Mesenchymal stem cell (in vitro differentiated cells and primary cell): ENCODE measurements at regions not wholly inside any gene's neighbourhood (a gene's known extent, or its start where the extent isn't known, plus 50 kb on each side); places are given as distances from the start of the nearest gene placed in this dataset.

Experiments
- DNase-seq: peaks from one replicate; pipeline ENCODE4 v3.0.0-alpha.2; 2013
- H2AFZ ChIP-seq: one replicate; pipeline ENCODE4 v1.6.1; 2013; ENCODE audit warnings: low read depth, mild to moderate bottlenecking, control low read depth, inconsistent platforms, low read length, moderate library complexity
- H2AK5ac ChIP-seq: 2 replicates; pipeline ENCODE4 v1.6.1; 2013; ENCODE audit warnings: low read length, moderate library complexity, mild to moderate bottlenecking, inconsistent platforms; ENCODE audit not compliant: severe bottlenecking
- H2BK120ac ChIP-seq: one replicate; pipeline ENCODE4 v1.6.1; 2013; ENCODE audit warnings: low read depth, mild to moderate bottlenecking, inconsistent platforms, low read length, moderate library complexity
- H2BK12ac ChIP-seq, 2 experiments: one replicate each; pipeline ENCODE4 v1.6.1; 2013; ENCODE audit warnings: inconsistent platforms in 2 of 2, low read length in 2 of 2, mild to moderate bottlenecking in 2 of 2, moderate library complexity in 2 of 2, control low read depth in 1 of 2
- H2BK15ac ChIP-seq: one replicate; pipeline ENCODE4 v1.6.1; 2013; ENCODE audit warnings: mild to moderate bottlenecking, low read depth, inconsistent platforms; ENCODE audit not compliant: poor library complexity, severe bottlenecking
- H2BK5ac ChIP-seq: 2 replicates; pipeline ENCODE4 v1.6.1; 2013; ENCODE audit warnings: low read depth, mild to moderate bottlenecking, low read length, control low read depth, inconsistent platforms; ENCODE audit not compliant: poor library complexity, severe bottlenecking
- H3K14ac ChIP-seq, 2 experiments: one replicate each; pipeline ENCODE4 v1.6.1; 2013; ENCODE audit warnings: inconsistent platforms in 2 of 2, low read length in 2 of 2, control low read depth in 1 of 2, mild to moderate bottlenecking in 1 of 2, moderate library complexity in 1 of 2
- H3K18ac ChIP-seq, 2 experiments: one replicate each; pipeline ENCODE4 v1.6.1; 2013; ENCODE audit warnings: inconsistent platforms in 2 of 2, low read length in 2 of 2, control low read depth in 1 of 2, low read depth in 1 of 2, mild to moderate bottlenecking in 1 of 2
- H3K23ac ChIP-seq, 2 experiments: one replicate each; pipeline ENCODE4 v1.6.1; 2013; ENCODE audit warnings: inconsistent platforms in 2 of 2, low read length in 2 of 2, mild to moderate bottlenecking in 2 of 2, moderate library complexity in 2 of 2, control low read depth in 1 of 2
- H3K27ac ChIP-seq: 2 replicates; pipeline ENCODE4 v1.5.1; 2013; ENCODE audit warnings: mild to moderate bottlenecking, moderate library complexity, low read length, control low read depth, inconsistent platforms; ENCODE audit not compliant: poor library complexity, severe bottlenecking
- H3K27me3 ChIP-seq, 2 experiments: 2 replicates each; pipeline versions ENCODE4 v1.6.1 to v1.7.0; 2013; ENCODE audit warnings: low read length in 2 of 2, mild to moderate bottlenecking in 2 of 2, moderate library complexity in 2 of 2, control low read depth in 1 of 2, inconsistent platforms in 1 of 2; ENCODE audit not compliant: control insufficient read depth in 1 of 2, insufficient read depth in 1 of 2
- H3K36me3 ChIP-seq, 2 experiments: 2 replicates each; pipeline versions ENCODE4 v1.6.1 to v1.7.0; 2013; ENCODE audit warnings: low read length in 2 of 2, control low read depth in 1 of 2, inconsistent platforms in 1 of 2, low read depth in 1 of 2, mild to moderate bottlenecking in 1 of 2; ENCODE audit not compliant: insufficient read depth in 2 of 2, control insufficient read depth in 1 of 2
- H3K4ac ChIP-seq, 2 experiments: one replicate each; pipeline ENCODE4 v1.6.1; 2013; ENCODE audit warnings: inconsistent platforms in 2 of 2, low read length in 2 of 2, mild to moderate bottlenecking in 2 of 2, moderate library complexity in 2 of 2, control low read depth in 1 of 2, low read depth in 1 of 2
- H3K4me1 ChIP-seq: 2 replicates; pipeline ENCODE4 v1.6.1; 2013; ENCODE audit warnings: low read depth, low read length, control low read depth; ENCODE audit not compliant: control insufficient read depth, insufficient read depth
- H3K4me2 ChIP-seq: 2 replicates; pipeline ENCODE4 v1.6.1; 2013; ENCODE audit warnings: low read length, mild to moderate bottlenecking, inconsistent platforms; ENCODE audit not compliant: poor library complexity, severe bottlenecking
- H3K4me3 ChIP-seq, 2 experiments: 2 replicates each; pipeline versions ENCODE4 v1.5.1 to v1.7.0; 2013; ENCODE audit warnings: low read length in 2 of 2, mild to moderate bottlenecking in 2 of 2, control low read depth in 1 of 2, low read depth in 1 of 2; ENCODE audit not compliant: insufficient read depth in 1 of 2
- H3K79me1 ChIP-seq: replicated peaks from 2 replicates; pipeline ENCODE4 v1.6.1; 2013; ENCODE audit warnings: mild to moderate bottlenecking, control low read depth, low read length, inconsistent platforms; ENCODE audit not compliant: poor library complexity, severe bottlenecking
- H3K9ac ChIP-seq: 2 replicates; pipeline ENCODE4 v1.7.0; 2013; ENCODE audit warnings: mild to moderate bottlenecking, low read length, moderate library complexity
- H3K9me3 ChIP-seq: 2 replicates; pipeline ENCODE4 v1.7.0; 2013; ENCODE audit warnings: mild to moderate bottlenecking, low read length; ENCODE audit not compliant: control insufficient read depth
- H4K8ac ChIP-seq: one replicate; pipeline ENCODE4 v1.6.1; 2013; ENCODE audit warnings: inconsistent platforms, mild to moderate bottlenecking, low read length, moderate library complexity
- H4K91ac ChIP-seq: one replicate; pipeline ENCODE4 v1.6.1; 2013; ENCODE audit warnings: mild to moderate bottlenecking, low read length, inconsistent platforms
- WGBS: methylation state at CpG from one replicate; pipeline ENCODE4 v1.1.7; 2013; ENCODE audit warnings: mixed read lengths; 5-methylcytosine and 5-hydroxymethylcytosine counted together

DNA sequence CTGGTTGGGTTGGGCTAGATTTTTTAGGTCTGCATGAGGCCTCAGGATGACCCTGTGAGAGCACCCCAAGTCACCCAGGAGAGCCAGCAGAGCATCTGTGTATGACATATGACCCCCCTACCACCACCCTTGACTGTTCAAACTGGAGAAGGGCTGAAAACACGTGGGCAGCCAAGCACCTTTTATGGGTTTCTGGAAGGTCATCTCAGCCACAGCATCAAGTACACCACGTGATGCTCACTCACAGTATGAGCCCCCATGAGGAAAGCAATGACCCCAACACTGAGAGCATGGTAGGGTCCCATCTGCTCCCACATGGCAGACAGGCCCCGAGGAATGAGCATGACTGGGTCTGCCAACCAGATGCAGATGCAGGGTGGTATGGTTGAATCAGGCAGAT lies 149.4 kb upstream of the GDF10 start:
- WGBS, result 34% methylated on average over 2 of the region's 3 CpGs
- H3K9me3 ChIP-seq, result peaks cover 39% of the 10 kb centered on the region

DNA sequence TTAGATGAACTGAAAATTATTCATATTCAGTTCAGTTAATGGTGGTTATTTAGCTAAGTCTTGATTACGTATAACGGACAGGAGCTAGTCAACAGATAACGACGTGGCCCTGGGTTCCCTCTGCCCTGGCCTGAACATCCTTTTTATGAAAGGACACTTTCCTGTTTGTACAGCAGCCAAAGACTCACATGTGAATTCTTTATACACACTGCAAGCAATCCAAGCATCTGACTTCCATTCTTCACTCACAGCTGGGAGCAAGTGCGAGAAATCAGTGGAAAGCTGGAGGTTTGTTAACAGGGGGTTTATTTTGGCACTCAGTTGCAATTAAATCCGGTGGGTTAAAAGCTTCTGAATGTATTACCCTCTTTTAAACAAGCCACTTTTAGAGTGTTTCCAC lies 148.1 kb upstream of the GDF10 start:
- H4K8ac ChIP-seq, result no peak overlapping the region
- no peak overlapping the region for H3K14ac ChIP-seq
- no peak overlapping the region for H3K23ac ChIP-seq
- H2AK5ac ChIP-seq, result no peak overlapping the region
- no peak overlapping the region for H2AFZ ChIP-seq
- H3K79me1 ChIP-seq, result no peaks in the 10 kb centered on the region
- 95% methylated on average over 5 of the region's 6 CpGs for WGBS
- no peak overlapping the region for H2BK5ac ChIP-seq
- no peak overlapping the region for H4K91ac ChIP-seq
- no peak overlapping the region for H2BK12ac ChIP-seq
- no peak overlapping the region for H2BK15ac ChIP-seq
- H3K4me3 ChIP-seq, result no peak overlapping the region
- H3K27ac ChIP-seq, result no peak overlapping the region
- no peak overlapping the region for H3K18ac ChIP-seq
- H3K27me3 ChIP-seq, result peaks cover 0 to 9% of the 10 kb centered on the region in 2 experiments
- no peak overlapping the region for H3K9ac ChIP-seq
- H3K4ac ChIP-seq, result no peak overlapping the region
- no peaks in the 10 kb centered on the region for H3K36me3 ChIP-seq
- no peaks in the 10 kb centered on the region for H3K4me1 ChIP-seq
- H3K9me3 ChIP-seq, result peaks cover 53% of the 10 kb centered on the region
- no peak overlapping the region for H2BK120ac ChIP-seq
- DNase-seq, result no peak
- no peak overlapping the region for H3K4me2 ChIP-seq

More for the DNA sequence above, 149.4 kb upstream of the GDF10 start:
- Histone ChIP-seq H2AFZ (no peak overlapping the region), H3K4me3 (no peak overlapping the region), H3K4me1 (no peaks in the 10 kb centered on the region), H2BK120ac (no peak overlapping the region), H2BK15ac (no peak overlapping the region), H2BK5ac (no peak overlapping the region), H3K18ac (no peak overlapping the region), H3K9ac (no peak overlapping the region), H3K36me3 (no peaks in the 10 kb centered on the region), H3K14ac (no peak overlapping the region), H4K8ac (no peak overlapping the region), H2BK12ac (no peak overlapping the region), H3K27ac (no peak overlapping the region), H3K79me1 (no peaks in the 10 kb centered on the region), H3K4ac (no peak overlapping the region), H2AK5ac (no peak overlapping the region), H3K23ac (no peak overlapping the region), H3K4me2 (no peak overlapping the region), H3K27me3 (peaks cover 0 to 6% of the 10 kb centered on the region in 2 experiments), H4K91ac (no peak overlapping the region)
- no peak for DNase-seq

DNA sequence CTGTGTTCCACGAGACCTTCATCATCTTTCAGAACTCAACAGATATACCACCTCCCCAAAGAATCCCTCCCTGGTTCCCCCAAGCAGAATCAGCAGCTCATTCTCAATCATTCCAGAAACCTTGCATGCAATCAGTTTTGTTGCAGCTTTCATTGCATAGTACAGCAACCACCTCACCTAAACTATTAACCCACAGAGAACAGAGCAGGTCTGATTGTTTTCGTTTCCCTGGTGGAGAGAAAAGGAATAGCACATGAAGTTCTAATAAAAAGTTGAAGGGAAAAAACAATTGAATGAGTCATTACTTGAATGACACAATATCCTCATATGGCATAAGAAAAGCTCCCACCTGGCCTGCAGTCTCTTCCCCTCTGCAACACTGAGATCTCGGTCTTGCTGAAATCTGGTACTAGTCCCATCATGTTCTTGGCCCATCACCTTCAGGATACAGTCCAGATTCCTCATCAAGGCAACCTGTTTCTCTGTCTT lies 147.1 kb upstream of the GDF10 start:
- Histone ChIP-seq H3K27me3 (peaks cover 0 to 9% of the 10 kb centered on the region in 2 experiments), H4K91ac (no peak overlapping the region), H3K4me3 (no peak overlapping the region), H3K79me1 (no peaks in the 10 kb centered on the region), H4K8ac (no peak overlapping the region), H3K9me3 (peaks cover 55% of the 10 kb centered on the region), H3K4me2 (no peak overlapping the region), H2BK5ac (no peak overlapping the region), H2BK120ac (no peak overlapping the region), H2AFZ (no peak overlapping the region), H2BK12ac (no peak overlapping the region), H3K4me1 (no peaks in the 10 kb centered on the region), H3K14ac (no peak overlapping the region), H2AK5ac (no peak overlapping the region), H3K4ac (no peak overlapping the region), H2BK15ac (no peak overlapping the region), H3K36me3 (no peaks in the 10 kb centered on the region), H3K23ac (no peak overlapping the region), H3K9ac (no peak overlapping the region), H3K18ac (no peak overlapping the region), H3K27ac (no peak overlapping the region)
- 68% methylated on average over 2 of the region's 3 CpGs for WGBS
- no peak for DNase-seq

DNA sequence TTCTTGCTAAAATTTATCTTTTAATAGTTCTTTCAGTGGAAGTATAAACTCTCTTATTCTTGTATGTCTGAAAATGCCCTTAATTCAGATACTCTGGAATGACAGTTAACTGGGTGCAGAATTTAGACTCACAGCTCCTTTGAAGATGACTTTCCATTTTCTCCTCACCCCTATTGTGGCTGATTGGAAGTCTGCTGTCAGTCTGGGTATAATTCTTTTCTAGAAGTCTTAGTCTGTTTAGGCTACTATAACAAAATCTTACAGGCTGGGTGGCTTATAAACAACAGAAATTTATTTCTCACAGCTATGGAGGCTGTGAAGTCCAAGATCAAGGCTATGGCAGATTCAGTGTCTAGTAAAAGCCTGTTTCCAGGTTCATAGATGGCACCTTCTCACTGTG lies 145.2 kb upstream of the GDF10 start:
- peaks cover 55% of the 10 kb centered on the region for H3K9me3 ChIP-seq
- H2BK12ac ChIP-seq, result no peak overlapping the region
- peaks cover 0 to 7% of the 10 kb centered on the region in 2 experiments for H3K27me3 ChIP-seq
- no peak overlapping the region for H4K8ac ChIP-seq
- no peaks in the 10 kb centered on the region for H3K36me3 ChIP-seq
- H3K4me3 ChIP-seq, result no peak overlapping the region
- no peak overlapping the region for H2BK15ac ChIP-seq
- no peaks in the 10 kb centered on the region for H3K4me1 ChIP-seq
- no peak overlapping the region for H4K91ac ChIP-seq
- no peak overlapping the region for H3K23ac ChIP-seq
- no peak overlapping the region for H3K14ac ChIP-seq
- H3K18ac ChIP-seq, result no peak overlapping the region
- no peaks in the 10 kb centered on the region for H3K79me1 ChIP-seq
- no peak overlapping the region for H2AK5ac ChIP-seq
- H2AFZ ChIP-seq, result no peak overlapping the region
- H3K9ac ChIP-seq, result no peak overlapping the region
- no peak overlapping the region for H3K4me2 ChIP-seq
- no peak overlapping the region for H3K27ac ChIP-seq
- no peak overlapping the region for H2BK120ac ChIP-seq
- DNase-seq, result no peak
- no peak overlapping the region for H3K4ac ChIP-seq
- no peak overlapping the region for H2BK5ac ChIP-seq
